ENCODE measurements at regions not wholly inside any gene's neighbourhood (a gene's known extent, or its start where the extent isn't known, plus 50 kb on each side); places are given as distances from the start of the nearest gene placed in this dataset.

DNA sequence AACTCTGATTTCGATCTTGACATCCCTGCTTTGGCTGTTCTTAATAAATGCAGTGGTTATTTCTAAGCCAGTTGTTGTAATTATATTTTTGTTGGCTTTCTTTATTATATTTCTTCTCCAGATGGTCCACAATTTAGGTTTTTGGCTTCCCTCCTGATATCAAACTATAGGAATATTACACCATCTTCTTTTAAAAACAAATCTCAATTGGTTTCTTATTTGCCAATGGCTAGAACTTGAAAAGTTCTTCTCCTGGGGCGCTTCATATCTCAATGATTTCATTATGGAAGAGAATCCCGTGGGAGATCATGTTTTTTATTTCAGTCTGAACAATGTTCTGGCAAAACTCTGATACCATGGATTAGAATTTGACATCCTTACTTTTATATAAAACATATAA, 292.3 kb downstream of the FLRT2 start:
- H3K9me1 ChIP-seq (ENCODE audit: insufficient read depth, low read length) = no peaks in the 10 kb centered on the region
- no peak overlapping the region for H3K4me3 ChIP-seq (ENCODE audit: insufficient read depth, low read depth, low read length)
- no peak overlapping the region for H3K9ac ChIP-seq (ENCODE audit: low read depth, low read length)
- no peak overlapping the region for H2BK5ac ChIP-seq (ENCODE audit: low read depth, low read length, poor library complexity, severe bottlenecking)
- no peak overlapping the region for H4K91ac ChIP-seq (ENCODE audit: insufficient read depth, low read depth, low read length)
- no peak overlapping the region for H3K18ac ChIP-seq (ENCODE audit: low read depth, low read length)
- no CpG with 5 or more reads among the region's 3 CpGs for WGBS, 2 experiments (ENCODE audit: extremely low coverage in 2 of 2, insufficient read length in 1 of 2)
- H2BK120ac ChIP-seq (ENCODE audit: low read depth, low read length) = no peak overlapping the region
- no peaks in the 10 kb centered on the region for H3K9me3 ChIP-seq (ENCODE audit: control insufficient read depth, insufficient read depth, low read length)
- no peaks in the 10 kb centered on the region for H4K20me1 ChIP-seq (ENCODE audit: insufficient read depth, low read length)
- dilution Hi-C loops (cut with HindIII; ENCODE audit: low sequenced_read_pairs, unreplicated experiment) (no loop called here), in situ Hi-C loops (cut with MboI; ENCODE audit: low sequenced_read_pairs) (no loop called here), intact Hi-C loops (cut with micrococcal nuclease) (no loop called here)
- H3K23ac ChIP-seq (ENCODE audit: low read depth, low read length) = no peak overlapping the region
- no peak overlapping the region for H3K4ac ChIP-seq (ENCODE audit: low read depth, low read length)
- no peak overlapping the region for H2BK20ac ChIP-seq (ENCODE audit: low read depth, low read length)
- H2AK5ac ChIP-seq (ENCODE audit: low read depth, low read length) = no peak overlapping the region
- H2AFZ ChIP-seq (replicated peaks; ENCODE audit: low read length, poor library complexity) = no peak overlapping the region
- H3K4me1 ChIP-seq (ENCODE audit: control insufficient read depth, insufficient read depth, low read length) = no peaks in the 10 kb centered on the region
- no peak overlapping the region for H2AK9ac ChIP-seq (replicated peaks; ENCODE audit: low read depth, low read length, poor library complexity)
- ChIA-PET CTCF (no interaction called here), POLR2A (ENCODE audit: unreplicated experiment) (no interaction called here)
- H4K5ac ChIP-seq (ENCODE audit: low read depth, low read length) = no peak overlapping the region
- H3K27ac ChIP-seq (ENCODE audit: insufficient read depth, low read length) = no peak overlapping the region
- no peak overlapping the region for H3K14ac ChIP-seq (replicated peaks; ENCODE audit: low read depth, low read length)
- TF ChIP-seq RAD21 (IDR thresholded peaks at IDR 0.05; ENCODE audit: low read length) (no peak), RCOR1 (IDR thresholded peaks at IDR 0.05; ENCODE audit: insufficient replicate concordance, low read length) (no peak), SMC3 (IDR thresholded peaks at IDR 0.05; ENCODE audit: low read depth, low read length) (no peak), POLR2A (IDR thresholded peaks at IDR 0.05; ENCODE audit: low read depth, low read length) (no peak), NFE2L2 (IDR thresholded peaks at IDR 0.05; ENCODE audit: low read depth, low read length) (no peak), BHLHE40 (IDR thresholded peaks at IDR 0.05; ENCODE audit: low read depth, low read length) (no peak), MAZ (IDR thresholded peaks at IDR 0.05; ENCODE audit: borderline replicate concordance, low read depth, low read length) (no peak), FOS (IDR thresholded peaks at IDR 0.05; ENCODE audit: low read depth, low read length) (no peak), CHD1 (IDR thresholded peaks at IDR 0.05; ENCODE audit: low read depth, low read length) (no peak), RFX5 (IDR thresholded peaks at IDR 0.05; ENCODE audit: low read depth, low read length) (no peak)
- TF ChIP-seq, protein P1, sequence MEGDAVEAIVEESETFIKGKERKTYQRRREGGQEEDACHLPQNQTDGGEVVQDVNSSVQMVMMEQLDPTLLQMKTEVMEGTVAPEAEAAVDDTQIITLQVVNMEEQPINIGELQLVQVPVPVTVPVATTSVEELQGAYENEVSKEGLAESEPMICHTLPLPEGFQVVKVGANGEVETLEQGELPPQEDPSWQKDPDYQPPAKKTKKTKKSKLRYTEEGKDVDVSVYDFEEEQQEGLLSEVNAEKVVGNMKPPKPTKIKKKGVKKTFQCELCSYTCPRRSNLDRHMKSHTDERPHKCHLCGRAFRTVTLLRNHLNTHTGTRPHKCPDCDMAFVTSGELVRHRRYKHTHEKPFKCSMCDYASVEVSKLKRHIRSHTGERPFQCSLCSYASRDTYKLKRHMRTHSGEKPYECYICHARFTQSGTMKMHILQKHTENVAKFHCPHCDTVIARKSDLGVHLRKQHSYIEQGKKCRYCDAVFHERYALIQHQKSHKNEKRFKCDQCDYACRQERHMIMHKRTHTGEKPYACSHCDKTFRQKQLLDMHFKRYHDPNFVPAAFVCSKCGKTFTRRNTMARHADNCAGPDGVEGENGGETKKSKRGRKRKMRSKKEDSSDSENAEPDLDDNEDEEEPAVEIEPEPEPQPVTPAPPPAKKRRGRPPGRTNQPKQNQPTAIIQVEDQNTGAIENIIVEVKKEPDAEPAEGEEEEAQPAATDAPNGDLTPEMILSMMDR (conservative IDR thresholded peaks at IDR 0.05; ENCODE audit: low read depth, low read length) = no peak
- TF ChIP-seq, protein P2, sequence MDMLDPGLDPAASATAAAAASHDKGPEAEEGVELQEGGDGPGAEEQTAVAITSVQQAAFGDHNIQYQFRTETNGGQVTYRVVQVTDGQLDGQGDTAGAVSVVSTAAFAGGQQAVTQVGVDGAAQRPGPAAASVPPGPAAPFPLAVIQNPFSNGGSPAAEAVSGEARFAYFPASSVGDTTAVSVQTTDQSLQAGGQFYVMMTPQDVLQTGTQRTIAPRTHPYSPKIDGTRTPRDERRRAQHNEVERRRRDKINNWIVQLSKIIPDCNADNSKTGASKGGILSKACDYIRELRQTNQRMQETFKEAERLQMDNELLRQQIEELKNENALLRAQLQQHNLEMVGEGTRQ (IDR thresholded peaks at IDR 0.05; ENCODE audit: low read depth, low read length) = no peak
- no peaks in the 10 kb centered on the region for H3K27me3 ChIP-seq (ENCODE audit: control insufficient read depth, insufficient read depth, low read length)
- no peaks in the 10 kb centered on the region for H3K79me1 ChIP-seq (ENCODE audit: low read depth in 1 of 2, low read length in 2 of 2)
- DNase-seq (no peak), ATAC-seq (ENCODE audit: low read depth) (no peak)
- H4K8ac ChIP-seq (ENCODE audit: low read depth in 2 of 2, low read length in 2 of 2) = no peak overlapping the region
- H3K4me2 ChIP-seq (ENCODE audit: low read depth, low read length) = no peak overlapping the region
- no peaks in the 10 kb centered on the region for H3K36me3 ChIP-seq (ENCODE audit: control insufficient read depth, insufficient read depth, low read length)
- H3K56ac ChIP-seq (ENCODE audit: extremely low read depth, insufficient read depth, low read length) = no peak overlapping the region
- no TSS peak for BruUV-seq (replicated peaks)
- no peak overlapping the region for H2BK15ac ChIP-seq (ENCODE audit: low read depth, low read length)

Measured in IMR-90 (cell line).